ENCODE measurements at regions not wholly inside any gene's neighbourhood (a gene's known extent, or its start where the extent isn't known, plus 50 kb on each side); places are given as distances from the start of the nearest gene placed in this dataset.
"Not testable (repeated sequence)": the region's sequence is repeated elsewhere in the genome, so short reads cannot be mapped to it uniquely, and the experiment has no call there.

- Histone ChIP-seq H3K36me3 (ENCODE audit: control insufficient read depth, insufficient read depth, low read length) (no peaks in the 10 kb centered on the region), H3K27ac (ENCODE audit: low read depth, low read length) (no peak overlapping the region), H3K27me3 (ENCODE audit: control insufficient read depth, insufficient read depth, low read length) (no peaks in the 10 kb centered on the region), H3K9ac (ENCODE audit: low read depth, low read length) (no peak overlapping the region), H3K4me1 (ENCODE audit: control insufficient read depth, insufficient read depth, low read length) (peaks cover 29% of the 10 kb centered on the region), H3K4me3 (ENCODE audit: low read depth, low read length) (no peak overlapping the region), H3K9me3 (ENCODE audit: control insufficient read depth, insufficient read depth, low read length) (no peaks in the 10 kb centered on the region)
Observed at GRCh38 chr2:238510911-238511613, 84.3 kb downstream of the ASB1 start.

- H3K4me1 ChIP-seq (ENCODE audit: control insufficient read depth, insufficient read depth, low read length) = peaks cover 29% of the 10 kb centered on the region
- no peak overlapping the region for H3K9ac ChIP-seq (ENCODE audit: low read depth, low read length)
- no peaks in the 10 kb centered on the region for H3K9me3 ChIP-seq (ENCODE audit: control insufficient read depth, insufficient read depth, low read length)
- H3K36me3 ChIP-seq (ENCODE audit: control insufficient read depth, insufficient read depth, low read length) = no peaks in the 10 kb centered on the region
- no peaks in the 10 kb centered on the region for H3K27me3 ChIP-seq (ENCODE audit: control insufficient read depth, insufficient read depth, low read length)
- no peak overlapping the region for H3K27ac ChIP-seq (ENCODE audit: low read depth, low read length)
- no peak overlapping the region for H3K4me3 ChIP-seq (ENCODE audit: low read depth, low read length)
Observed at GRCh38 chr2:238511614-238511950, 84.9 kb downstream of the ASB1 start.

GRCh38 chr2:238512247-238512867, 85.6 kb downstream of the ASB1 start:
- Histone ChIP-seq H3K27me3 (ENCODE audit: control insufficient read depth, insufficient read depth, low read length) (no peaks in the 10 kb centered on the region), H3K4me3 (ENCODE audit: low read depth, low read length) (no peak overlapping the region), H3K4me1 (ENCODE audit: control insufficient read depth, insufficient read depth, low read length) (peaks cover 29% of the 10 kb centered on the region), H3K36me3 (ENCODE audit: control insufficient read depth, insufficient read depth, low read length) (no peaks in the 10 kb centered on the region), H3K9me3 (ENCODE audit: control insufficient read depth, insufficient read depth, low read length) (no peaks in the 10 kb centered on the region), H3K9ac (ENCODE audit: low read depth, low read length) (no peak overlapping the region), H3K27ac (ENCODE audit: low read depth, low read length) (no peak overlapping the region)

- no peak overlapping the region for H3K27ac ChIP-seq (ENCODE audit: low read depth, low read length)
- no peaks in the 10 kb centered on the region for H3K27me3 ChIP-seq (ENCODE audit: control insufficient read depth, insufficient read depth, low read length)
- no peaks in the 10 kb centered on the region for H3K9me3 ChIP-seq (ENCODE audit: control insufficient read depth, insufficient read depth, low read length)
- no peaks in the 10 kb centered on the region for H3K36me3 ChIP-seq (ENCODE audit: control insufficient read depth, insufficient read depth, low read length)
- H3K9ac ChIP-seq (ENCODE audit: low read depth, low read length) = no peak overlapping the region
- H3K4me1 ChIP-seq (ENCODE audit: control insufficient read depth, insufficient read depth, low read length) = peaks cover 29% of the 10 kb centered on the region
- no peak overlapping the region for H3K4me3 ChIP-seq (ENCODE audit: low read depth, low read length)
Observed at GRCh38 chr2:238513346-238513745, 86.6 kb downstream of the ASB1 start.

- not testable (repeated sequence) for H3K27me3 ChIP-seq (ENCODE audit: control insufficient read depth, insufficient read depth, low read length)
- peaks cover 23% of the 10 kb centered on the region for H3K4me1 ChIP-seq (ENCODE audit: control insufficient read depth, insufficient read depth, low read length)
Observed at GRCh38 chr2:238514024-238514423, 87.3 kb downstream of the ASB1 start.

GRCh38 chr2:238515377-238515776, 88.7 kb downstream of the ASB1 start:
- H3K4me3 ChIP-seq (ENCODE audit: low read depth, low read length) = no peak overlapping the region
- no peaks in the 10 kb centered on the region for H3K27me3 ChIP-seq (ENCODE audit: control insufficient read depth, insufficient read depth, low read length)
- H3K36me3 ChIP-seq (ENCODE audit: control insufficient read depth, insufficient read depth, low read length) = no peaks in the 10 kb centered on the region
- H3K9ac ChIP-seq (ENCODE audit: low read depth, low read length) = no peak overlapping the region
- H3K9me3 ChIP-seq (ENCODE audit: control insufficient read depth, insufficient read depth, low read length) = no peaks in the 10 kb centered on the region
- no peak overlapping the region for H3K27ac ChIP-seq (ENCODE audit: low read depth, low read length)
- peaks cover 9% of the 10 kb centered on the region for H3K4me1 ChIP-seq (ENCODE audit: control insufficient read depth, insufficient read depth, low read length)

More at GRCh38 chr2:238514024-238514423, 87.3 kb downstream of the ASB1 start:
- H3K4me3 ChIP-seq (ENCODE audit: low read depth, low read length); H3K9ac ChIP-seq (ENCODE audit: low read depth, low read length); H3K9me3 ChIP-seq (ENCODE audit: control insufficient read depth, insufficient read depth, low read length); H3K36me3 ChIP-seq (ENCODE audit: control insufficient read depth, insufficient read depth, low read length); H3K27ac ChIP-seq (ENCODE audit: low read depth, low read length): not testable (repeated sequence)

- no peaks in the 10 kb centered on the region for H3K4me1 ChIP-seq (ENCODE audit: control insufficient read depth, insufficient read depth, low read length)
- H3K27ac ChIP-seq (ENCODE audit: low read depth, low read length) = no peak overlapping the region
- H3K4me3 ChIP-seq (ENCODE audit: low read depth, low read length) = no peak overlapping the region
- H3K36me3 ChIP-seq (ENCODE audit: control insufficient read depth, insufficient read depth, low read length) = no peaks in the 10 kb centered on the region
- H3K9me3 ChIP-seq (ENCODE audit: control insufficient read depth, insufficient read depth, low read length) = no peaks in the 10 kb centered on the region; the same call in 1 of the 2 replicates
- H3K27me3 ChIP-seq (ENCODE audit: control insufficient read depth, insufficient read depth, low read length) = no peaks in the 10 kb centered on the region
- no peak overlapping the region for H3K9ac ChIP-seq (ENCODE audit: low read depth, low read length)
Observed at GRCh38 chr2:238517209-238517608, 90.5 kb downstream of the ASB1 start.

- H3K27ac ChIP-seq (ENCODE audit: low read depth, low read length) = no peak overlapping the region
- H3K4me3 ChIP-seq (ENCODE audit: low read depth, low read length) = no peak overlapping the region
- no peaks in the 10 kb centered on the region for H3K36me3 ChIP-seq (ENCODE audit: control insufficient read depth, insufficient read depth, low read length)
- no peaks in the 10 kb centered on the region; the same call in 1 of the 2 replicates for H3K9me3 ChIP-seq (ENCODE audit: control insufficient read depth, insufficient read depth, low read length)
- no peak overlapping the region for H3K9ac ChIP-seq (ENCODE audit: low read depth, low read length)
- no peaks in the 10 kb centered on the region for H3K27me3 ChIP-seq (ENCODE audit: control insufficient read depth, insufficient read depth, low read length)
- H3K4me1 ChIP-seq (ENCODE audit: control insufficient read depth, insufficient read depth, low read length) = no peaks in the 10 kb centered on the region
Observed at GRCh38 chr2:238518172-238518820, 91.6 kb downstream of the ASB1 start.

- H3K27me3 ChIP-seq (ENCODE audit: control insufficient read depth, insufficient read depth, low read length) = no peaks in the 10 kb centered on the region
- no peaks in the 10 kb centered on the region for H3K36me3 ChIP-seq (ENCODE audit: control insufficient read depth, insufficient read depth, low read length)
- H3K4me3 ChIP-seq (ENCODE audit: low read depth, low read length) = no peak overlapping the region
- no peaks in the 10 kb centered on the region; the same call in 1 of the 2 replicates for H3K9me3 ChIP-seq (ENCODE audit: control insufficient read depth, insufficient read depth, low read length)
- H3K9ac ChIP-seq (ENCODE audit: low read depth, low read length) = no peak overlapping the region
- no peak overlapping the region for H3K27ac ChIP-seq (ENCODE audit: low read depth, low read length)
- H3K4me1 ChIP-seq (ENCODE audit: control insufficient read depth, insufficient read depth, low read length) = no peaks in the 10 kb centered on the region
Observed at GRCh38 chr2:238518821-238519186, 92.1 kb downstream of the ASB1 start.

- no peaks in the 10 kb centered on the region for H3K4me1 ChIP-seq (ENCODE audit: control insufficient read depth, insufficient read depth, low read length)
- H3K9me3 ChIP-seq (ENCODE audit: control insufficient read depth, insufficient read depth, low read length) = no peaks in the 10 kb centered on the region; the same call in 1 of the 2 replicates
- H3K9ac ChIP-seq (ENCODE audit: low read depth, low read length) = no peak overlapping the region
- H3K36me3 ChIP-seq (ENCODE audit: control insufficient read depth, insufficient read depth, low read length) = no peaks in the 10 kb centered on the region
- no peak overlapping the region for H3K27ac ChIP-seq (ENCODE audit: low read depth, low read length)
- no peaks in the 10 kb centered on the region for H3K27me3 ChIP-seq (ENCODE audit: control insufficient read depth, insufficient read depth, low read length)
- H3K4me3 ChIP-seq (ENCODE audit: low read depth, low read length) = no peak overlapping the region
Observed at GRCh38 chr2:238520359-238520886, 93.7 kb downstream of the ASB1 start.

- H3K36me3 ChIP-seq (ENCODE audit: control insufficient read depth, insufficient read depth, low read length) = no peaks in the 10 kb centered on the region
Observed at GRCh38 chr2:238521002-238521401, 94.3 kb downstream of the ASB1 start.

More at GRCh38 chr2:238521002-238521401, 94.3 kb downstream of the ASB1 start:
- Histone ChIP-seq H3K4me1 (ENCODE audit: control insufficient read depth, insufficient read depth, low read length) (no peaks in the 10 kb centered on the region), H3K27ac (ENCODE audit: low read depth, low read length) (no peak overlapping the region), H3K4me3 (ENCODE audit: low read depth, low read length) (no peak overlapping the region), H3K9ac (ENCODE audit: low read depth, low read length) (no peak overlapping the region), H3K27me3 (ENCODE audit: control insufficient read depth, insufficient read depth, low read length) (no peaks in the 10 kb centered on the region), H3K9me3 (ENCODE audit: control insufficient read depth, insufficient read depth, low read length) (no peaks in the 10 kb centered on the region; the same call in 1 of the 2 replicates)

Data from HUES48 (cell line).